ENCODE measurements at regions not wholly inside any gene's neighbourhood (a gene's known extent, or its start where the extent isn't known, plus 50 kb on each side); places are given as distances from the start of the nearest gene placed in this dataset.

DNA sequence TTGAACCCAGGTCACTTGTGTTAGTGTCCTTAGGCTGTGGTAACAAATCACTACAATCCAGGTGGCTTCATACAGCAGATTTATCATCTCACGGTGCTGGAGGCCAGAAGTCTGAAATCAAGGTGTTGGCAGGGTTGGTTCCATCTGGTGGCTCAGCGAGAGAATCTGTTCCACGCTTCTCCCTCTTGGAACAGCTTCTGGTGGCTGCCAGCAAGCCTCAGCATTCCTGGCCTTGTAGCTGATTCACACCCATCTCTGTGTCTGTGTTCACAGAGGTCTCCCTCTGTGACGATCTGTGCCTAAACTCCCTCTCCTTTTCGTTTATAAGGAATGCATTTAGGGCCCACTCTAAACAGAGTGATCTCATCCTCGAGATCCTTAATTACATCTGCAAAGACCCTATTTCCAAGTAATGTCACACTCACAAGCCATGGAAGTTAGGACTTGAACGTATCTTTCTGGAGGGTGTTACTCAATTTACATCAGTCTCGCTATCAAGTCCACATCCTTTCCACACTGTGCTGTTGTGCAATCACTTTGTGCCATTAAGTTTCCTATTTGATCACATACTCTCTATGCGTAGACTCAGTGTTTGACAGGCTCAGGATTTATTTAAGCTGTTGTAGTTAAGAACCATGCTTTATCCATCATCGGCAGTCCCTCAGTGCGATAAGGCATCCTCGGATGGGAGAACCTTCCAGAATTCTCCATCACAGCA, 164.4 kb downstream of the SOCS6 start:
- Mint-ChIP-seq H3K27me3 (ENCODE audit: low read depth) (peaks cover 3% of the 10 kb centered on the region), H3K4me1 (ENCODE audit: low read depth) (no peaks in the 10 kb centered on the region)

DNA sequence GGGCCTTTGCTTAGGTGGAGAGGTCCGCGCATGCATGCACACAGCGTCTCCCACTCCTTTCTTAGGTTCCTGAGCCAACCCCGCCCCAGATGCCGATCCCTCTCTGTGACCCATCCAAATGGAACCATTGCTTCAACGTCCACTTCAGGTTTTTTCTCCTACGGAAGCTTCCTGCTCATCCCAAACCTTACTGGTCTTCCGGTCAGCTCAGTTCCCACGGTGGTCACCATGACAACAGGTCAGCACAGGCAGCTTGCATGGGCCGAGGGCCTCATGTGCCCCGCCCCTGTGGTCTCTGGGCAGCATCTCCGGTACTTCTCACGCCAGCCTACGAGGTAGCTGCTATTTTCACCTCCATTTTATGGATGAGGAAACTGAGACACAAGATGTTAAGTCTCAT, 163.7 kb downstream of the SOCS6 start:
- Mint-ChIP-seq H3K4me3 (no peak overlapping the region), H3K9me3 (no peaks in the 10 kb centered on the region), H3K4me1 (ENCODE audit: low read depth) (no peaks in the 10 kb centered on the region), H3K36me3 (ENCODE audit: insufficient read depth) (no peaks in the 10 kb centered on the region), H3K27me3 (ENCODE audit: low read depth) (peaks cover 3% of the 10 kb centered on the region)
- DNase-seq (no peak), ATAC-seq (no peak)

More for the DNA sequence above, 164.4 kb downstream of the SOCS6 start:
- ATAC-seq (no peak), DNase-seq (no peak)
- no peaks in the 10 kb centered on the region for H3K36me3 Mint-ChIP-seq (ENCODE audit: insufficient read depth)
- no peaks in the 10 kb centered on the region for H3K9me3 Mint-ChIP-seq
- H3K4me3 Mint-ChIP-seq = no peak overlapping the region

DNA sequence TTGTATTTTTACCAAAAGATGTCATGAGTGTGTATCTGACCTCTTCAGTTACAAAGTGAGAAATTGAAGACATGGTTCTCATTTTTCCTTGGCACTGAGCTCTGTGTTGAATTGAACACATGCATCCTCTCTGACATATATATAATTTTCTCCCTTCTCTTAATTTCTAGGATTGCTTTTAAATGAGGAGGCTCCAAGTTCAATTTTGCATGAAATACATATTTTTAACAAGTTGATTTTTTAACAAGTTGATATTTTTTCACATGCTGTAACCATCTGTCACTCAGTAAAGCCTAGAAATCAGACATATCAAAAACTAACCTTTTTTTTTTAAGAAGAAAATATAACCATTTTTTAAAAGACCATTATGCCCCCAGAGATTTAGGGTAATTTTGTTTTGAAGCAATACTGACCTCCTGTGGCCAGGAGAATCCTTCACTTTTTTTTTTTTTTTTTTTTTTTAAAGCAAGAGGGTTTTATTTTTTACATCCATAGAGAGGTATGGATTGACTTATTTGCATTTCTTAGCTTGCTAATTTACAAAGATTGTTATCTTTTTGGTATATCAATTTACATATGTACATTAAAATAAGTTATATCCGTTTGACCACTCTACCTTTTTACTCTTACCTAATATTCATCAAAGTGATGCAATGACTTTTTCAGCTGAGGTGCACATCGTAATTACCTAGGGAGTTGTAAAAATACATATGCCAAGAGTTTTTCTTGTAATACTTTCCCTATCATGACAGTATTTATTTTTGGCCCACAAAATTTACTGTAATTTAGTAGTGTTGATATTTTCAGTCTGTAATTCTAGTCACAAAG, 161.8 kb downstream of the SOCS6 start:
- DNase-seq (no peak), ATAC-seq (no peak)
- Mint-ChIP-seq H3K4me1 (ENCODE audit: low read depth) (no peaks in the 10 kb centered on the region), H3K36me3 (ENCODE audit: insufficient read depth) (no peaks in the 10 kb centered on the region), H3K4me3 (no peak overlapping the region), H3K27me3 (ENCODE audit: low read depth) (peaks cover 3% of the 10 kb centered on the region), H3K9me3 (no peaks in the 10 kb centered on the region)

DNA sequence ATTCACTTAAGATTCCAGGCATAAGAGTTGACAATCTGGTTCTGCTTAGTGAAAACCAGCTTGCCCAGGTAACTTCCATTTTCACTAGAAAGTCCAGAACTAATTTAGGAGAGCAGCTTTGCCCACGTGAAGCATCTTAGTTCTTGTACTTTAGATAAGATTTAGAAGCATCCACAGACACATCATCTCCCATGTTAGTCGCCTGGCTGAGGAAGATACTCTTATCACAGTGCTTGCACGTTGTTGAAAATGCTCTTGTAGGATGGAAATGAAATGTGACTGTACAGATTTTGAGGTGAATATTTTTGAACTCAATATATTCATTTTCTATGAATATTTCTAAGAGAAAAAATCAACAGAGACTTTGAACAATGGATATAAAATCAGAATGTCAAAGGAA, 159.7 kb downstream of the SOCS6 start:
- Mint-ChIP-seq H3K9me3 (peaks cover 8% of the 10 kb centered on the region), H3K4me3 (no peak overlapping the region), H3K36me3 (ENCODE audit: insufficient read depth) (no peaks in the 10 kb centered on the region), H3K4me1 (ENCODE audit: low read depth) (no peaks in the 10 kb centered on the region), H3K27me3 (ENCODE audit: low read depth) (peaks cover 3% of the 10 kb centered on the region)
- no peak for ATAC-seq
- no peak for DNase-seq

DNA sequence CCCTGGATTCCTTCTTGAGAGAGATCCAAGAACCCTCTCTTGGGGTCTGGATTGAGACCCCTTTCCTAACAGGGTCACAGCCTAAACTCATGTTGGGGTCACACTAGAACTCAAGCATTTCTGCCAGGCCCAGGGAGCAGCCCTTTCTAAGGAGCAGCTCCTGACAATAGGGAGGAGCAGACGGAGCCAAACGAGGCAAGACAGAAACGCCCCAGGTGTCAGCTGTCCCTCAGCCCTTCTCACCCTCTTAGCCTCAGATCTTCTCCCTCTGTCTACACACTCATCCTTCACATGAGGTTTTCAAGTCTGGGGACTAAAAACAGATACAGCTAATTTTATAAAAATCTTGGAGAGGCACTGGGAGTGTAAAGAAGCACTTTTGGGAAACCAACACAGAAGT, 157.2 kb downstream of the SOCS6 start:
- H3K4me1 Mint-ChIP-seq (ENCODE audit: low read depth) = no peaks in the 10 kb centered on the region
- H3K27me3 Mint-ChIP-seq (ENCODE audit: low read depth) = peaks cover 5% of the 10 kb centered on the region
- DNase-seq (no peak), ATAC-seq (no peak)
- peaks cover 19% of the 10 kb centered on the region for H3K9me3 Mint-ChIP-seq
- H3K36me3 Mint-ChIP-seq (ENCODE audit: insufficient read depth) = no peaks in the 10 kb centered on the region
- no peak overlapping the region for H3K4me3 Mint-ChIP-seq

DNA sequence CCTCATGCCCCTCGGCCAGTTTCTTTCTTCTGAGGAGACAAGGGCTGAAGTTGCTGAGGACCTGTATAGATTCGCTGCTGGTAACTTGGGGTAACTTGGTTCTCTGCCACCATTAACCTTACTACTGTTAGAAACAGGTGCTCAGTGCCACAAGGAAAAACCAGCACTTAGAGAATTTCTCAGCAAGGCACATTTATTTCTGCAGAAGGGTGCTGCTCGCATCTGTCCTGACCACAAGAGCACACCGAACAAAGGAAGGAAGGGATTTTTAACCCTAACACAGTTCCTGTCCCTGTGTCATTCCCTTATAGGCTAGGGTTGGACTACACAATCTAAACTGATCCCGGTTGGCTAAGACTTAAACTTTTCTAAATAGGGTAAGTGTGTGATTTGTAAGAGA, 154.1 kb downstream of the SOCS6 start:
- Mint-ChIP-seq H3K9me3 (peaks cover 19% of the 10 kb centered on the region), H3K27me3 (ENCODE audit: low read depth) (peaks cover 5% of the 10 kb centered on the region), H3K36me3 (ENCODE audit: insufficient read depth) (no peaks in the 10 kb centered on the region), H3K4me3 (no peak overlapping the region), H3K4me1 (ENCODE audit: low read depth) (no peaks in the 10 kb centered on the region)
- DNase-seq (no peak), ATAC-seq (no peak)

DNA sequence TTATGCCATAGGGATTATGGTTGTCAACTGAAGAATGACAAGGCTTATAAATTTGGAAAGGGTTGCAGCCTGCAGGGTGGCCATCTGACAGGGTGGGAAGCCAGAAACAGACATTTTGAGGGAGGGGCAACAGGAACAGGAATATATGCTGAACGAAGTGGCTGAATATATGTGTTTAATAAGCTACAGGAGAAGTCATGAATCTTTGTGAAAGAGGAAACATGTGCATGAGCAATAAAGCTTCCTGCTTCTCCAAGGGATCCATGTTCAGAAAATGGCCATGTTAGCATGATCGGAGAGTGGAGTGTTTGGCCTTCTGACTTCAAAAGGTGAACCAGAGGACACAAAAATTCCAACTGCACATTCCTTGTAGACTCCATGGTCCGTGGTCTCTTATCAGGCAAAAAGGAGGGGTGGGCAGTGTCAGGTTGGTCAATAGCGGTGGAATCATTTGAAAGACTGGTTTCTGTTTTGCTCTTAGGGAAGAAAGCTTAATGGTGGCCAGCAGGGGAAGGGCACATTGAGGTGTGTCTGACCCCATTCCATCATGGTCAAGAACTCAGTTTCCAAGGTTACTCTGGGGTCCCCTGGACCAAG, 144.1 kb downstream of the SOCS6 start:
- H3K36me3 Mint-ChIP-seq (ENCODE audit: insufficient read depth) = no peaks in the 10 kb centered on the region
- no peak for ATAC-seq
- no peak overlapping the region for H3K4me3 Mint-ChIP-seq

DNA sequence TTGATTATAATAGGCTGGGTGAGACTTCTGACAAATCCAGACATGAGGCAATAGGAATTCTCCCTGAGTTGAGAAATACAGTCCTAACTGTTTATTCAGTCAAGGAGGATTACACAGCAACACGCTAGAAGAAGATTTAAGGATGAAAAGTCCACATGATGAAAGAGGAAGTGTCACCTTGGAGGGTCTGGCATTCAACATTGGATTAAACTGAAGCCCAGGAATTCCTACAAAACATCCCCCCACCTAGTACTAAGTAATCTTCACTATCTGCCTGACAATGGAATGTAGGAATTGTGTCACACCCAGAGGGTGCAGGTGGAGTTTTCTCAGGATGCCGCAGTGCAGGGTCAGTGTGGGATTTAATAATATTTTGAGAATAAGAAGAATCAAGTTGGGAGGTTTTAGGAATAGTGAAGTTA, 142.4 kb downstream of the SOCS6 start:
- no peaks in the 10 kb centered on the region for H3K27me3 Mint-ChIP-seq (ENCODE audit: low read depth)
- ATAC-seq (no peak), DNase-seq (no peak)
- no peak overlapping the region for H3K4me3 Mint-ChIP-seq
- no peaks in the 10 kb centered on the region for H3K9me3 Mint-ChIP-seq
- H3K36me3 Mint-ChIP-seq (ENCODE audit: insufficient read depth) = no peaks in the 10 kb centered on the region
- no peaks in the 10 kb centered on the region for H3K4me1 Mint-ChIP-seq (ENCODE audit: low read depth)

More for the DNA sequence above, 144.1 kb downstream of the SOCS6 start:
- Mint-ChIP-seq H3K9me3 (no peaks in the 10 kb centered on the region), H3K27me3 (ENCODE audit: low read depth) (no peaks in the 10 kb centered on the region), H3K4me1 (ENCODE audit: low read depth) (no peaks in the 10 kb centered on the region)
- no peak for DNase-seq

DNA sequence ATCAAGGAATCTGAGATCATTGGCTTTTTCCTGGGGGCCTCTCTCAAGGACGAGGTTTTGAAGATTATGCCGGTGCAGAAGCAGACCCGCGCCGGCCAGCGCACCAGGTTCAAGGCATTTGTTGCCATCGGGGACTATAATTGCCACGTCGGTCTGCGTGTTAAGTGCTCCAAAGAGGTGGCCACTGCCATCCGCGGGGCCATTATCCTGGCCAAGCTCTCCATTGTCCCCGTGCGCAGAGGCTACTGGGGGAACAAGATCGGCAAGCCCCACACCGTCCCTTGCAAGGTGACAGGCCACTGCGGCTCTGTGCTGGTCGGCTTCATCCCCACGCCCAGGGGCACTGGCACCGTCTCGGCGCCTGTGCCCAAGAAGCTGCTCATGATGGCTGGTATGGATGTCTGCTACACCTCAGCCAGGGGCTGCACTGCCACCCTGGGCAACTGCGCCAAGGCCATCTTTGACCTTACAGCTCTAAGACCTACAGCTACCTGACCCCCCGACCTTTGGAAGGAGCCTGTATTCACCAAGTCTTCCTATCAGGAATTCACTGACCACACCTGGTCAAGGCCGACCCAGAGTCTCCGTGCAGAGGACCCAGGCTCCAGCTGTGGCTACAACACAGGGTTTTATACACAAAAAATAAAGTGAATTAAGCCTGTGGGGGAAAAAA, 141.8 kb downstream of the SOCS6 start:
- H3K36me3 Mint-ChIP-seq (ENCODE audit: insufficient read depth) = no peaks in the 10 kb centered on the region
- H3K4me1 Mint-ChIP-seq (ENCODE audit: low read depth) = no peaks in the 10 kb centered on the region
- no peak for DNase-seq
- no peaks in the 10 kb centered on the region for H3K9me3 Mint-ChIP-seq
- no peaks in the 10 kb centered on the region for H3K27me3 Mint-ChIP-seq (ENCODE audit: low read depth)
- no peak overlapping the region for H3K4me3 Mint-ChIP-seq
- no peak for ATAC-seq

DNA sequence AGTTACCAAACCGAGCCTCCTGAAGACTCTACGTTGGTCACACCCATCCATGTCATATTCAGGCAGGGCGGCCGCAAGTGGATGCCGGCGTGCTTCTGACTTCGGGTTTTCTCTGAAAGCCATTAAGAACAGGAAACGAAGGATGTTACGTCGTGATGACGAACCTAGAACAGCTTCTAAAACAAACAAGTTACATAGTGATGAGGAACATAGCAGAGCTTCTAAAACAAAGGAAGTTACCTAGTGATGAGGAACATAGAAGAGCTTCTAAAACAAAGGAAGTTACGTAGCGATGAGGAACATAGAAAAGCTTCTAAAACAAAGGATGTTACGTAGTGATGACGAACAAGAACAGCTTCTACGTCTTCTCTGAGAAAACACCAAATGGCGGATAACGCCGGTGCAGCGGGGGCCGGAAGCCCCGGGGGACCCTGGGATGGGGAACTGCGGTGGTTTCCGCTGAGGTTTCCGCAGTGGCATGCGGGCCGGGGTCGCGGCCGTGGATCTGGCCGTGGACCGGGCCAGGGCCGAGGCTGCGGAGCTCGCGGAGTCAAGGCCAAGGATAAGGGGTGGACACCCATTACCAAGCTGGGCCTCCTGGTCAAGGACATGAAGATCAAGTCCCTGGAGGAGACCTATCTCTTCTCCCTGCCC, 141.1 kb downstream of the SOCS6 start:
- no peak overlapping the region for H3K4me3 Mint-ChIP-seq
- ATAC-seq = no peak
- no peaks in the 10 kb centered on the region for H3K9me3 Mint-ChIP-seq
- no peaks in the 10 kb centered on the region for H3K4me1 Mint-ChIP-seq (ENCODE audit: low read depth)
- DNase-seq = no peak
- H3K36me3 Mint-ChIP-seq (ENCODE audit: insufficient read depth) = no peaks in the 10 kb centered on the region
- no peaks in the 10 kb centered on the region for H3K27me3 Mint-ChIP-seq (ENCODE audit: low read depth)

DNA sequence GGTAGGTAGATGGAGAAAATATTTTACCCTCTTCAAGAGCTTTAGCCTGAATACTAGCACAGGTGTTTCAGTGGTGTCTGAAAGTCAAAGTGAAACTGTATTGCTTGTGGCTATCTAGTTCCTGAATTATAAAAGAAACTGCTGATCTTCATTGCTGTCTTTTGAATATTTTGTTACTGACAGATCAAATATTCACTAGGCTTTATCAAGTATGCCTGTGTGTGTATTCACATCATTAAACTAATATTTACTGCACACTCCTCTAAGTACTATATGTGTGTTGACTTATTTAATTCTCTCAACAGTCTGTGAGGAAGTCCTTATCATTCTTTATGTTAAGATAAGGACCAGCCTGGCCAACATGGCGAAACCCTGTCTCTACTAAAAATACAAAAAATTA, 139.6 kb downstream of the SOCS6 start:
- ATAC-seq = no peak
- DNase-seq = no peak
- Mint-ChIP-seq H3K27me3 (ENCODE audit: low read depth) (no peaks in the 10 kb centered on the region), H3K4me1 (ENCODE audit: low read depth) (no peaks in the 10 kb centered on the region), H3K9me3 (no peaks in the 10 kb centered on the region), H3K4me3 (no peak overlapping the region), H3K36me3 (ENCODE audit: insufficient read depth) (no peaks in the 10 kb centered on the region)

DNA sequence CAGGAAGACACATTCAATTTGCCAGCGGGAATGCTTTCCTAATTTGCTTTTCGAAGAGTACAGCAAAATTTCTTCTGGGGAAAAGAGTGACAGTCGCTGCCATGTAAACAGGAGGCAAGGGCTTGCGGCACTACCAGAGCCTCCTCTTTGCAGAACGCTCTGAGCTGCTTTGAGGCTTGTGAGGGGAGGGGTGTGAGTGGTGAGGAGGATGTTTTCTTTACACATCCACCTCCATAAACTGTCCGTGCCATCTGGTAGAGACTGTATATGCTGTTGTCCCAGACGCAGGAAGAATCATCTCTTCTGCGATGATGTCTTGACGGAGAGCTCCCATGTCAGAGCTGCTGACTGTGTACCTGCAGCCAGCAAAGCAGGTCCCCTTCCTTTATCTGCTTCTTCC, 138.0 kb downstream of the SOCS6 start:
- no peaks in the 10 kb centered on the region for H3K27me3 Mint-ChIP-seq (ENCODE audit: low read depth)
- DNase-seq = no peak
- no peak for ATAC-seq
- no peak overlapping the region for H3K4me3 Mint-ChIP-seq
- no peaks in the 10 kb centered on the region for H3K9me3 Mint-ChIP-seq
- no peaks in the 10 kb centered on the region for H3K4me1 Mint-ChIP-seq (ENCODE audit: low read depth)
- no peaks in the 10 kb centered on the region for H3K36me3 Mint-ChIP-seq (ENCODE audit: insufficient read depth)

DNA sequence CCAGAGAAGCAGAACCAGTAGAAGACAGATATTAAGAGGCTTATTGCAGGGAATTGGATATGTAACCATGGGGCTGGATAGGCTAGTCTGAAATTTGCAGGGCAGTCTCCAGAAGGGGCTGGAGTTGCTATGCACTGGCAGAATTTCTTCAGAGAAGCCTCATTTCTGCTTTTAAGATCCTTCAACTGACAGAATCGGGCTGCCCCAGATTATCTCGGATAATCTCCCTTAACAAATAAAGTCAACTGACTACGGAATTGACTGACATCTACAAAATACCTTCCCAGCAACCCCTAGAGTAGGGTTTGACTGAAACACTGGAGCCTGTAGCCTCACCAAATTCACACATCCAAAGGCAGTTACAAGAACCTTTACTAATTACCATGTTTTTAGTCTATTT, 136.4 kb downstream of the SOCS6 start:
- Mint-ChIP-seq H3K27me3 (ENCODE audit: low read depth) (no peaks in the 10 kb centered on the region), H3K36me3 (ENCODE audit: insufficient read depth) (no peaks in the 10 kb centered on the region), H3K9me3 (no peaks in the 10 kb centered on the region), H3K4me3 (no peak overlapping the region), H3K4me1 (ENCODE audit: low read depth) (no peaks in the 10 kb centered on the region)
- no peak for DNase-seq
- ATAC-seq = no peak

DNA sequence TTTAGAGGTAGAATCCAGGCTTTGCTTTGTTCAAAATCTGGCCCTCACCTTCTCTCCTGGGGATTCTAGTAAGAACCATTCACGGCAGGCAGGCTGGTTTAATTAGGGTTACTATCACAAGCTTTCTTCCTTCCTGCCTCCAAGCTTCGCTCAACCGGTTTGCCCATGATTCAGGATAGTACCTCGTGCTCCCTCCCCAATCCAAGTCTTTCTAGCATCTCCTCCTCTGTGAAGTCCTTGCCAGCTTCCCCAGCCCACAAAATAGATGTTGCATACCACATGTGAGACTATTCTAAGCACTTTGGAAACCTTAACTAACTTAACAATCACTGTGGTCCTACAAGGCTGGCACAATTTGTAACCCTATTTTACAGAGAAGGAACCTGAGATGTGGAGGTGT, 135.1 kb downstream of the SOCS6 start:
- DNase-seq (no peak), ATAC-seq (no peak)
- H3K27me3 Mint-ChIP-seq (ENCODE audit: low read depth) = peaks cover 1% of the 10 kb centered on the region
- no peaks in the 10 kb centered on the region for H3K9me3 Mint-ChIP-seq
- H3K4me3 Mint-ChIP-seq = no peak overlapping the region
- no peaks in the 10 kb centered on the region for H3K36me3 Mint-ChIP-seq (ENCODE audit: insufficient read depth)
- no peaks in the 10 kb centered on the region for H3K4me1 Mint-ChIP-seq (ENCODE audit: low read depth)
